Choroid plexus epithelial cell (primary cell): ENCODE measurements at regions not wholly inside any gene's neighbourhood (a gene's known extent, or its start where the extent isn't known, plus 50 kb on each side); places are given as distances from the start of the nearest gene placed in this dataset.

Source experiments
- DNase-seq: peaks from one replicate; pipeline ENCODE4 v3.0.0-alpha.2; 2010; ENCODE audit warnings: low read depth
- H3K4me3 ChIP-seq: 2 replicates; pipeline ENCODE4 v1.5.1; 2011; ENCODE audit warnings: low read depth, mild to moderate bottlenecking, control low read depth, low read length, moderate library complexity
- CTCF ChIP-seq: conservative IDR thresholded peaks from 2 replicates; pipeline ENCODE4 v1.5.1; 2011; ENCODE audit warnings: low read depth, mild to moderate bottlenecking, control low read depth, inconsistent platforms, low read length, moderate library complexity

GRCh38 chr11:128297805-128298204 is 289.6 kb downstream of the ETS1 start:
- no peak for TF ChIP-seq CTCF
- H3K4me3 ChIP-seq: no peak overlapping the region
- no peak for DNase-seq

GRCh38 chr11:128297091-128297651 is 290.2 kb downstream of the ETS1 start:
- no peak for TF ChIP-seq CTCF
- H3K4me3 ChIP-seq: no peak overlapping the region
- no peak for DNase-seq

- H3K4me3 ChIP-seq: no peak overlapping the region
- TF ChIP-seq CTCF: no peak
- peak; percentile 48 for DNase-seq
Measured at GRCh38 chr11:128294671-128295050, 292.7 kb downstream of the ETS1 start.

- no peak for TF ChIP-seq CTCF
- no peak overlapping the region for H3K4me3 ChIP-seq
- DNase-seq: no peak
Measured at GRCh38 chr11:128294001-128294670, 293.2 kb downstream of the ETS1 start.

- no peak overlapping the region for H3K4me3 ChIP-seq
- no peak for DNase-seq
- no peak for TF ChIP-seq CTCF
Measured at GRCh38 chr11:128291835-128292234, 295.5 kb downstream of the ETS1 start.

- no peak for DNase-seq
- no peak for TF ChIP-seq CTCF
- H3K4me3 ChIP-seq: no peak overlapping the region
Measured at GRCh38 chr11:128291007-128291406, 296.4 kb downstream of the ETS1 start.
